ENCODE measurements at regions not wholly inside any gene's neighbourhood (a gene's known extent, or its start where the extent isn't known, plus 50 kb on each side); places are given as distances from the start of the nearest gene placed in this dataset.

GRCh38 chr2:128724547-128724946, 405.9 kb upstream of the HS6ST1 start:
- no peak for TF ChIP-seq SAP30 (IDR thresholded peaks at IDR 0.05; ENCODE audit: borderline replicate concordance, insufficient read depth, low read depth, low read length, poor library complexity, severe bottlenecking)
- no peak for TF ChIP-seq RBM25 (IDR thresholded peaks at IDR 0.05; ENCODE audit: low read depth, low read length, severe bottlenecking)
- TF ChIP-seq, protein P1, sequence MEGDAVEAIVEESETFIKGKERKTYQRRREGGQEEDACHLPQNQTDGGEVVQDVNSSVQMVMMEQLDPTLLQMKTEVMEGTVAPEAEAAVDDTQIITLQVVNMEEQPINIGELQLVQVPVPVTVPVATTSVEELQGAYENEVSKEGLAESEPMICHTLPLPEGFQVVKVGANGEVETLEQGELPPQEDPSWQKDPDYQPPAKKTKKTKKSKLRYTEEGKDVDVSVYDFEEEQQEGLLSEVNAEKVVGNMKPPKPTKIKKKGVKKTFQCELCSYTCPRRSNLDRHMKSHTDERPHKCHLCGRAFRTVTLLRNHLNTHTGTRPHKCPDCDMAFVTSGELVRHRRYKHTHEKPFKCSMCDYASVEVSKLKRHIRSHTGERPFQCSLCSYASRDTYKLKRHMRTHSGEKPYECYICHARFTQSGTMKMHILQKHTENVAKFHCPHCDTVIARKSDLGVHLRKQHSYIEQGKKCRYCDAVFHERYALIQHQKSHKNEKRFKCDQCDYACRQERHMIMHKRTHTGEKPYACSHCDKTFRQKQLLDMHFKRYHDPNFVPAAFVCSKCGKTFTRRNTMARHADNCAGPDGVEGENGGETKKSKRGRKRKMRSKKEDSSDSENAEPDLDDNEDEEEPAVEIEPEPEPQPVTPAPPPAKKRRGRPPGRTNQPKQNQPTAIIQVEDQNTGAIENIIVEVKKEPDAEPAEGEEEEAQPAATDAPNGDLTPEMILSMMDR (IDR thresholded peaks at IDR 0.05 in 2 of 3, conservative IDR thresholded peaks at IDR 0.05 in 1 of 3; ENCODE audit: insufficient read depth in 2 of 3, low read depth in 1 of 3, low read length in 3 of 3): no peak
